AG09319 (cell line): ENCODE measurements at regions not wholly inside any gene's neighbourhood (a gene's known extent, or its start where the extent isn't known, plus 50 kb on each side); places are given as distances from the start of the nearest gene placed in this dataset.
A peak's percentile ranks its signal among the peaks of the same experiment; 100 is the strongest.

ENCODE experiments used
- DNase-seq: peaks from one replicate; pipeline ENCODE4 v3.0.0-alpha.2; 2010; ENCODE audit warnings: low read depth; ENCODE audit errors: extremely low read depth
- CTCF ChIP-seq: IDR thresholded peaks from 2 replicates; pipeline ENCODE4 v1.5.1; 2011; ENCODE audit warnings: low read depth, mild to moderate bottlenecking, inconsistent platforms, low read length, moderate library complexity

DNA sequence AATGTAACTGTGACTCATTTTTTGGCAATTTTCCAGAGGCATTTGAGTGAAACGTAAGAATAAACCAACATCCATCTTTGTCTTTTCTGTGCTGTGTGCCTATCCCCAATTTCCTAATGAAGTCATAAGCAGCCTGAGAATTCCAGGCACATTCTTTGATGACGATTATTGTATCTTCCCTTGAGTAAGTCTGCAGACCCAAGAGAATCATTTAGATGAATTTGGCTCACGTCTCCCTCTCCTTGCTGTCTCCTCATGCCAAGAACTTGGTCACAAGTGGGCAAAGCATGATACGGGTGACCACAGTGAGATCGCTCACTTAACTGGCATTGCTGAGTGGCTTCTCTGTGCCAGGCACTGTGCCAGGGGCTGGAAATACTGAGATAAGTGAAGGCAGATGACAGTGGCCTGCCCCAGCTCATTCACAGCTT lies 384.5 kb upstream of the IL12A start:
- DNase-seq, result no peak
- no peak for TF ChIP-seq CTCF

- no peak for TF ChIP-seq CTCF
- DNase-seq, result no peak
These were observed 383.5 kb upstream of the IL12A start for GRCh38 chr3:159605101-159605500.

- no peak for DNase-seq
- TF ChIP-seq CTCF, result no peak
These were observed 382.9 kb upstream of the IL12A start for GRCh38 chr3:159605776-159606175.

GRCh38 chr3:159607856-159608255 lies 380.8 kb upstream of the IL12A start:
- no peak for TF ChIP-seq CTCF

GRCh38 chr3:159608311-159608710 lies 380.3 kb upstream of the IL12A start:
- DNase-seq, result no peak
- no peak for TF ChIP-seq CTCF

More at GRCh38 chr3:159607856-159608255, 380.8 kb upstream of the IL12A start:
- no peak for DNase-seq

- DNase-seq, result no peak
These were observed 379.0 kb upstream of the IL12A start for GRCh38 chr3:159609625-159610024.

DNA sequence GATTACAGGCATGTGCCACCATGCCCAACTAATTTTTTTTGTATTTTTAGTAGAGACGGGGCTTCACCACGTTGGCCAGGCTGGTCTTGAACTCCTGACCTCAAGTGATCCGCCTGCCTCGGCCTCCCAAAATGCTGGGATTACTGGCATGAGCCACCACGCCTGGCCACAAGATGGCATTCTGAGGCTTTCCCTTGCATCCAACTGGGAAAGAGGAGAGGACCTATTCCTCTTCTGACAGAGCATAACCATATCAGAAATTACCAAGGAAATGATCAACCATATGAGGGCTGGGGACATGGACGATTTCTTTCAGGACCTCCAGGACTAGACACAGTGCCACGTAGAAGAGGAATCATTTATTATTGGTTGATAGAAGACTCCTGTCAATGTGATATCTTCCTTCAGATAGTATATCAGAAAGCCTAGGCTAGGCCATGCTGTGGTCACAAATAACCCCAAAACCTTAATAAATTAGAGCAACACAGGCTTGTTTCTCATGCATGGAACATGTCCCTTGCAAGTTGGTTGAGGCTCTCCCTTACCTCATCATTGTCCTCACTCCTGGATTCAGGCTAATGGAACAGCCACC lies 372.3 kb upstream of the IL12A start:
- TF ChIP-seq CTCF, result peak; percentile 69
- no peak for DNase-seq

More at GRCh38 chr3:159609625-159610024, 379.0 kb upstream of the IL12A start:
- no peak for TF ChIP-seq CTCF
